ENCODE measurements at regions not wholly inside any gene's neighbourhood (a gene's known extent, or its start where the extent isn't known, plus 50 kb on each side); places are given as distances from the start of the nearest gene placed in this dataset.

DNA sequence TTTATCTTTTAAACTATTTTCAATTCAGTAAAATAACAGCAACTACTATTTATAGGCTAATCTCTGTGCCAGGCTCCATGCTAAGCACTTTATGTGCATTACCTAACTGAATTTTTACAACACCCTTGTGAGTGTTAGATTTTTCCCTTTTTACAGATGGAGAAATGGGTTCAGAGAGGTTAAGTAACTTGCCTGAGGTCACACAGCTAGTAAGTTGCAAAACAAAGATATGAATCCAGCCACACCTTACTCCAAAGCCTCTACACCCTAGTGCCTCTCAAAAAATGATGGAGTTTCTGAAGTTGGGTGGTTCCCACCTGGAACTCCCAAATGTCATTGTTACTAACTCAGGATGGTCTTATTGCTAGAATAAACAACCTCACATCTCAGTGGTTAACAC, 60.8 kb downstream of the RHOB start:
- H3K36me3 Mint-ChIP-seq (ENCODE audit: low read depth), result no peaks in the 10 kb centered on the region
- peaks cover 34% of the 10 kb centered on the region for H3K4me1 Mint-ChIP-seq
- TF ChIP-seq, protein P1, sequence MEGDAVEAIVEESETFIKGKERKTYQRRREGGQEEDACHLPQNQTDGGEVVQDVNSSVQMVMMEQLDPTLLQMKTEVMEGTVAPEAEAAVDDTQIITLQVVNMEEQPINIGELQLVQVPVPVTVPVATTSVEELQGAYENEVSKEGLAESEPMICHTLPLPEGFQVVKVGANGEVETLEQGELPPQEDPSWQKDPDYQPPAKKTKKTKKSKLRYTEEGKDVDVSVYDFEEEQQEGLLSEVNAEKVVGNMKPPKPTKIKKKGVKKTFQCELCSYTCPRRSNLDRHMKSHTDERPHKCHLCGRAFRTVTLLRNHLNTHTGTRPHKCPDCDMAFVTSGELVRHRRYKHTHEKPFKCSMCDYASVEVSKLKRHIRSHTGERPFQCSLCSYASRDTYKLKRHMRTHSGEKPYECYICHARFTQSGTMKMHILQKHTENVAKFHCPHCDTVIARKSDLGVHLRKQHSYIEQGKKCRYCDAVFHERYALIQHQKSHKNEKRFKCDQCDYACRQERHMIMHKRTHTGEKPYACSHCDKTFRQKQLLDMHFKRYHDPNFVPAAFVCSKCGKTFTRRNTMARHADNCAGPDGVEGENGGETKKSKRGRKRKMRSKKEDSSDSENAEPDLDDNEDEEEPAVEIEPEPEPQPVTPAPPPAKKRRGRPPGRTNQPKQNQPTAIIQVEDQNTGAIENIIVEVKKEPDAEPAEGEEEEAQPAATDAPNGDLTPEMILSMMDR (IDR thresholded peaks at IDR 0.05; ENCODE audit: unreplicated experiment in 3 of 3), result no peak
- H3K4me3 Mint-ChIP-seq, result no peak overlapping the region
- H3K27me3 Mint-ChIP-seq (ENCODE audit: low read depth), result peaks cover 24% of the 10 kb centered on the region
- no peaks in the 10 kb centered on the region for H3K9me3 Mint-ChIP-seq
- no peak overlapping the region for H3K27ac Mint-ChIP-seq

DNA sequence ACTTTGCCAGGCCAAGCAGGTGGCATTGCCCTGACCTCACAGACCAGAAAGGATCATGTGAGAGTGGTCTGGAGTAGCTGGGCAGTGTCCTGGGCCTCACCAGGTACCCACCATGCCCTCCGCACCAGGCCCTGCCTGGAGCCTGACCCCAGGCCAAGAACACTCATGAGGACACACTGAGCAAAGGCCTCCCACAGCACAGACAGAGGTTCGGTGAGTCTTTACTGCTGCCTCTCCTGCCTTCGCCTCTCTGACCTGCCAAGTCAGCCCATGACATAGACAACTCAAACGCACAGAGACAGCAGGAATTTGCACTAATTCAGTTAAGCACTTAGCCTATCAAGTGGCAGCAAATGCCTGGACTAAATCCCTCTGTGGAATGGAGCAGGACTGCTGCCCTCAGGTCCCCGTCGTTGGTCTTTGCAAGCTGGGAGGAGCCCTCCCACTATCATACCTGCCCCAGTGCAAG, 62.5 kb downstream of the RHOB start:
- TF ChIP-seq, protein P1 (IDR thresholded peaks at IDR 0.05; ENCODE audit: unreplicated experiment in 3 of 3), result no peak
- Mint-ChIP-seq H3K27ac (peak overlapping the region in 1 of 3 experiments; percentile 22), H3K9me3 (no peaks in the 10 kb centered on the region), H3K27me3 (ENCODE audit: low read depth) (peaks cover 23% of the 10 kb centered on the region), H3K4me3 (no peak overlapping the region), H3K36me3 (ENCODE audit: low read depth) (no peaks in the 10 kb centered on the region), H3K4me1 (peaks cover 34% of the 10 kb centered on the region)

DNA sequence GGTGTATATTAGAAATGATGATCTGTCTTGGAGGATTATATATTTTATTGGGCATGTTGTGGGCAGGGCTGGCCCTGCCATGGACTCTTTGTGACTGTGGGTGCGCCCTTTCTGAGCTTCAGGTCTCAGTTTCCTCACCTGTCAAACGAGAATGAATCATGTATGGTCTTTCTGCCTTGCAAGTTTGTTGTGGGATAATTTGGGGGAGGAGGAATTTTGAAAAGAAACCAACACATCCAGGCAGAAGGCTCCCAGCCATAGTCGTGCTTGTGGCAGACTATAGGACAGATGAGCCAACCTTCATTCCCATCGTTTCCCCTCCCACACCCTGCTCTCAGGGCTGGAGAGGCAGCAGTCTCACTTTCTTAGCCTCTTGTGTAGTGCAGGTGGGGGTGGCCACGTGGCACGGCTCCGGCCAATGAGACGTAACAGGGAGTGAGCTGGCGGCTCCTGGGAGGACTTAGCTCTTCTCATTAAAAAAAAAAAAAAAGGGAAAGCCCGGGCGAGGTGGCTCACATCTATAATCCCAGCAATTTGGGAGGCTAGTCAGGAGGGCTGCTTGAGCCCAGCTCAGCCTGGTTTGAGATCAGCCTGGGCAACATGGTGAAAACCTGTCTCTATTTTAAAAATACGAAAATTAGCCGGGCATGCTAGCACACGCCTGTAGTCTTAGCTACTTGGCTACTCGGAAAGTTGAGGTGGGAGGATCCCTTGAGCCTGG, 63.1 kb downstream of the RHOB start:
- Mint-ChIP-seq H3K4me1 (peaks cover 36% of the 10 kb centered on the region), H3K27ac (peak overlapping the region in 1 of 3 experiments; percentile 22), H3K4me3 (no peak overlapping the region), H3K36me3 (ENCODE audit: low read depth) (no peaks in the 10 kb centered on the region), H3K9me3 (peaks cover 3% of the 10 kb centered on the region), H3K27me3 (ENCODE audit: low read depth) (peaks cover 21% of the 10 kb centered on the region)
- TF ChIP-seq, protein P1 (IDR thresholded peaks at IDR 0.05; ENCODE audit: unreplicated experiment in 3 of 3), result no peak

DNA sequence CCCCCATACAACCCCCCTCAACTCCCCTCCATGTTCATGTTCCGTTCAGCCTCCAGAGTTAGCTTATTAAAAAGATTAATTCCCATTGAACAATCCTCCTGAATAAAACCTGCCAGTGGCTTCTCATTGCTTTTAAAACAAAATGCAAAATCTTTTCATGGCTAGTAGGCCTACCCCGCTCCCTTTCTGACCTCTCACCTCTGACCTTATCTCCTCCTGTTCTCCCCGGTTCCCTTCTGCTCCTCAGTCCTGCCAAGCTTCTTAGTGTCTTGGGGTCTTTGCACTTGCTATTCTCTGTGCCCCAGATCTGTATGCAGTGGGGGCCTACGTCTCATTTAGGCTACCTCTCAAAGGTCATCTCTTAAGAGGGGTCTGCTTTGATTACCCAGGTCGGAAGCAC, 64.3 kb downstream of the RHOB start:
- H3K27me3 Mint-ChIP-seq (ENCODE audit: low read depth), result peaks cover 22% of the 10 kb centered on the region
- no peak overlapping the region for H3K4me3 Mint-ChIP-seq
- TF ChIP-seq, protein P1 (IDR thresholded peaks at IDR 0.05; ENCODE audit: unreplicated experiment in 3 of 3), result no peak
- no peak overlapping the region for H3K27ac Mint-ChIP-seq
- H3K4me1 Mint-ChIP-seq, result peaks cover 40% of the 10 kb centered on the region
- no peaks in the 10 kb centered on the region for H3K36me3 Mint-ChIP-seq (ENCODE audit: low read depth)
- peaks cover 5% of the 10 kb centered on the region for H3K9me3 Mint-ChIP-seq

DNA sequence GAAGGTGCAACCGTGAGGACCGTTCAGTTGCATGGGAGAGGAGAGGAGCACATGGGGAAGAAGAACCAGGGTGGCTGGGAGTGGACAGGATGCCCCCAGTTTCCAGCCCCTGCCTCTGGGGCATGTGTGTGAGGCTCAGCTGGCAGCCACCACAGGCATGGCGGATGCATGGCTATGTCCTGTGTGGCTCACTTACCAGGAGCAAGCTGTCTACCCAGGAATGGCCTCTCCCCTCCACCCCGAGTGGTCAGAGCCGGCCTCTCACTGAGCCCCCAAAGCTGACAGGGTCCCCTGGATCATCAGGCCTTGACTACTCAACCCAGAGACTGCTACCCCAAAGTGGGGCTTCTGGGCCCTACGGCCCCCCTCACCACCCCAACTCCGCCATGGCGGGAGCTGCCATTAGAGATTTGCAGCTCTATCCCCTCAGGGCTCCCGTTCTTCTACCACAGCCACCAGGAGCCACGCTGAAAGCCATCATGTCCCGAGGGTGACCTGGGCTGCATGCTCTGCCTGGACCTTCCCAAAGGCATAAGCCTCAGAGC, 65.3 kb downstream of the RHOB start:
- Mint-ChIP-seq H3K27me3 (ENCODE audit: low read depth) (peaks cover 19% of the 10 kb centered on the region), H3K36me3 (ENCODE audit: low read depth) (no peaks in the 10 kb centered on the region), H3K9me3 (peaks cover 5% of the 10 kb centered on the region), H3K4me3 (no peak overlapping the region), H3K4me1 (peaks cover 38% of the 10 kb centered on the region), H3K27ac (no peak overlapping the region)
- TF ChIP-seq, protein P1 (IDR thresholded peaks at IDR 0.05; ENCODE audit: unreplicated experiment in 3 of 3), result no peak

DNA sequence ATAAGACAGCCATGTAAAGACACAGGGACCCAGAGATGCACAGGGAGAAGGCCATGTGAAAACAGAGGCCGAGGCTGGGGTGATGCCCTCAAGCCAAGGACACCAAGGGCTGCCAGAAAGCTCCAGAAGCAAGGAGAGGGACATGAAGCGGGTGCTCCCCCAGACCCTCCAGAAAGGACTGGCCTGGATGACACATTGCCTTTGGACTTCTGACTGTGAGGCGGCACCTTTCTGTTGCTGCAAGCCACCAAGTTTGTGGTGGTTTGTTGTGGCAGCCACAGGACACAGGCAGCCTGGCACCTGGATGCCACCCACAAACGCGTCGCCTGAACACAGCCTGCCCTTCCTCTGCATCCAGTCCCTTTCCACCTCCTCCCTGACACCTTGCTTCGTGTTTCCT, 67.1 kb downstream of the RHOB start:
- Mint-ChIP-seq H3K27ac (no peak overlapping the region), H3K9me3 (peaks cover 7% of the 10 kb centered on the region), H3K27me3 (ENCODE audit: low read depth) (peaks cover 19% of the 10 kb centered on the region), H3K36me3 (ENCODE audit: low read depth) (no peaks in the 10 kb centered on the region), H3K4me1 (peaks cover 37% of the 10 kb centered on the region), H3K4me3 (no peak overlapping the region)
- TF ChIP-seq, protein P1 (IDR thresholded peaks at IDR 0.05; ENCODE audit: unreplicated experiment in 3 of 3), result no peak

Data from nephron (organoid).